ENCODE measurements at regions not wholly inside any gene's neighbourhood (a gene's known extent, or its start where the extent isn't known, plus 50 kb on each side); places are given as distances from the start of the nearest gene placed in this dataset.

- TF ChIP-seq CTCF (IDR thresholded peaks at IDR 0.05; ENCODE audit: poor library complexity, severe bottlenecking) (no peak), TAF1 (IDR thresholded peaks at IDR 0.05; ENCODE audit: low read depth) (no peak), POLR2AphosphoS5 (IDR thresholded peaks at IDR 0.05) (no peak), EP300 (conservative IDR thresholded peaks at IDR 0.05; ENCODE audit: poor library complexity, severe bottlenecking) (no peak), RAD21 (conservative IDR thresholded peaks at IDR 0.05) (no peak), EZH2 (IDR thresholded peaks at IDR 0.05; ENCODE audit: borderline replicate concordance, insufficient read depth, low read length, poor library complexity, severe bottlenecking) (no peak), SMC3 (conservative IDR thresholded peaks at IDR 0.05; ENCODE audit: poor library complexity) (no peak), MXI1 (conservative IDR thresholded peaks at IDR 0.05; ENCODE audit: poor library complexity, severe bottlenecking) (no peak)
- TF ChIP-seq, protein P1, sequence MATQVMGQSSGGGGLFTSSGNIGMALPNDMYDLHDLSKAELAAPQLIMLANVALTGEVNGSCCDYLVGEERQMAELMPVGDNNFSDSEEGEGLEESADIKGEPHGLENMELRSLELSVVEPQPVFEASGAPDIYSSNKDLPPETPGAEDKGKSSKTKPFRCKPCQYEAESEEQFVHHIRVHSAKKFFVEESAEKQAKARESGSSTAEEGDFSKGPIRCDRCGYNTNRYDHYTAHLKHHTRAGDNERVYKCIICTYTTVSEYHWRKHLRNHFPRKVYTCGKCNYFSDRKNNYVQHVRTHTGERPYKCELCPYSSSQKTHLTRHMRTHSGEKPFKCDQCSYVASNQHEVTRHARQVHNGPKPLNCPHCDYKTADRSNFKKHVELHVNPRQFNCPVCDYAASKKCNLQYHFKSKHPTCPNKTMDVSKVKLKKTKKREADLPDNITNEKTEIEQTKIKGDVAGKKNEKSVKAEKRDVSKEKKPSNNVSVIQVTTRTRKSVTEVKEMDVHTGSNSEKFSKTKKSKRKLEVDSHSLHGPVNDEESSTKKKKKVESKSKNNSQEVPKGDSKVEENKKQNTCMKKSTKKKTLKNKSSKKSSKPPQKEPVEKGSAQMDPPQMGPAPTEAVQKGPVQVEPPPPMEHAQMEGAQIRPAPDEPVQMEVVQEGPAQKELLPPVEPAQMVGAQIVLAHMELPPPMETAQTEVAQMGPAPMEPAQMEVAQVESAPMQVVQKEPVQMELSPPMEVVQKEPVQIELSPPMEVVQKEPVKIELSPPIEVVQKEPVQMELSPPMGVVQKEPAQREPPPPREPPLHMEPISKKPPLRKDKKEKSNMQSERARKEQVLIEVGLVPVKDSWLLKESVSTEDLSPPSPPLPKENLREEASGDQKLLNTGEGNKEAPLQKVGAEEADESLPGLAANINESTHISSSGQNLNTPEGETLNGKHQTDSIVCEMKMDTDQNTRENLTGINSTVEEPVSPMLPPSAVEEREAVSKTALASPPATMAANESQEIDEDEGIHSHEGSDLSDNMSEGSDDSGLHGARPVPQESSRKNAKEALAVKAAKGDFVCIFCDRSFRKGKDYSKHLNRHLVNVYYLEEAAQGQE (IDR thresholded peaks at IDR 0.05; ENCODE audit: borderline replicate concordance): no peak
These were observed 558.9 kb downstream of the PKHD1 start for GRCh38 chr6:51528556-51528955.

All from neural cell (in vitro differentiated cells).